ENCODE measurements at regions not wholly inside any gene's neighbourhood (a gene's known extent, or its start where the extent isn't known, plus 50 kb on each side); places are given as distances from the start of the nearest gene placed in this dataset.
A peak's percentile ranks its signal among the peaks of the same experiment; 100 is the strongest.

DNA sequence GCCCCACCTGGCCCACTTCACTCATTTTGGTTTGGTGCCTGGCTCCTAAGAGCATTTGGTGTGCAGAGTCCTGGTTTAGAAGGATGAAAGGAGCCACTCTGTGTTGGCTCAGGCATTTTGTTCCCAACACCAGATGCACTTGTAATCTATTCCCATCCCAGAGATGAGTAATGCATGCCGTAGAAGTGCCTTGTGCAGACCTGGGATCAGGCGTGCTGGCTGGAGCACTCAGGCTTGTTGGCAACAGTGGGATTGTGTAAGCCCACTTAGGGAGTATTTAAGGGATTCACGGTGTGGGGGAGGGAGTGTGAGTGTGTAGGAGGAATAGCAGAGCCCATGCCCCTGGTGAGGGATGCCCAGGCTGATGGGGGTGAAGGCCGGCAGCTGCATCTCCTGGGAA lies 501.5 kb upstream of the TBX3 start:
- no peak overlapping the region for H3K4me2 ChIP-seq (ENCODE audit: low read length)
- no peaks in the 10 kb centered on the region for H3K79me2 ChIP-seq (ENCODE audit: low read length)
- intact Hi-C loops (cut with micrococcal nuclease) = no loop called here
- no peaks in the 10 kb centered on the region for H3K27me3 ChIP-seq (ENCODE audit: low read length)
- no peak overlapping the region for H3K9ac ChIP-seq (ENCODE audit: low read length)
- no peaks in the 10 kb centered on the region for H3K36me3 ChIP-seq (ENCODE audit: low read depth, low read length)
- no peak overlapping the region for H2AFZ ChIP-seq (ENCODE audit: low read length)
- no peaks in the 10 kb centered on the region for H3K9me2 ChIP-seq (replicated peaks; ENCODE audit: low read length)
- H3K4me1 ChIP-seq (ENCODE audit: insufficient read depth, low read length) = no peaks in the 10 kb centered on the region
- no TSS peak for BruUV-seq (replicated peaks)
- DNase-seq (no peak), ATAC-seq (no peak)
- no peaks in the 10 kb centered on the region for H4K20me1 ChIP-seq (ENCODE audit: low read length)
- POLR2A ChIA-PET (ENCODE audit: unreplicated experiment) = no interaction called here
- H3F3A ChIP-seq (ENCODE audit: low read length, unreplicated experiment) = no peaks in the 10 kb centered on the region
- no peaks in the 10 kb centered on the region for H3K9me3 ChIP-seq (ENCODE audit: low read length)
- no peak overlapping the region for H3K27ac ChIP-seq (ENCODE audit: low read length)
- CTCF ChIA-PET = no interaction called here
- no peak overlapping the region for H3K4me3 ChIP-seq (ENCODE audit: low read length)
- TF ChIP-seq, protein P1, sequence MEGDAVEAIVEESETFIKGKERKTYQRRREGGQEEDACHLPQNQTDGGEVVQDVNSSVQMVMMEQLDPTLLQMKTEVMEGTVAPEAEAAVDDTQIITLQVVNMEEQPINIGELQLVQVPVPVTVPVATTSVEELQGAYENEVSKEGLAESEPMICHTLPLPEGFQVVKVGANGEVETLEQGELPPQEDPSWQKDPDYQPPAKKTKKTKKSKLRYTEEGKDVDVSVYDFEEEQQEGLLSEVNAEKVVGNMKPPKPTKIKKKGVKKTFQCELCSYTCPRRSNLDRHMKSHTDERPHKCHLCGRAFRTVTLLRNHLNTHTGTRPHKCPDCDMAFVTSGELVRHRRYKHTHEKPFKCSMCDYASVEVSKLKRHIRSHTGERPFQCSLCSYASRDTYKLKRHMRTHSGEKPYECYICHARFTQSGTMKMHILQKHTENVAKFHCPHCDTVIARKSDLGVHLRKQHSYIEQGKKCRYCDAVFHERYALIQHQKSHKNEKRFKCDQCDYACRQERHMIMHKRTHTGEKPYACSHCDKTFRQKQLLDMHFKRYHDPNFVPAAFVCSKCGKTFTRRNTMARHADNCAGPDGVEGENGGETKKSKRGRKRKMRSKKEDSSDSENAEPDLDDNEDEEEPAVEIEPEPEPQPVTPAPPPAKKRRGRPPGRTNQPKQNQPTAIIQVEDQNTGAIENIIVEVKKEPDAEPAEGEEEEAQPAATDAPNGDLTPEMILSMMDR (conservative IDR thresholded peaks at IDR 0.05; ENCODE audit: low read depth, low read length) = no peak
- no peak for TF ChIP-seq EZH2 (IDR thresholded peaks at IDR 0.05; ENCODE audit: low read length, unreplicated experiment)
- TF ChIP-seq EZH2phosphoT487 (IDR thresholded peaks at IDR 0.05; ENCODE audit: borderline replicate concordance, low read length) = no peak

DNA sequence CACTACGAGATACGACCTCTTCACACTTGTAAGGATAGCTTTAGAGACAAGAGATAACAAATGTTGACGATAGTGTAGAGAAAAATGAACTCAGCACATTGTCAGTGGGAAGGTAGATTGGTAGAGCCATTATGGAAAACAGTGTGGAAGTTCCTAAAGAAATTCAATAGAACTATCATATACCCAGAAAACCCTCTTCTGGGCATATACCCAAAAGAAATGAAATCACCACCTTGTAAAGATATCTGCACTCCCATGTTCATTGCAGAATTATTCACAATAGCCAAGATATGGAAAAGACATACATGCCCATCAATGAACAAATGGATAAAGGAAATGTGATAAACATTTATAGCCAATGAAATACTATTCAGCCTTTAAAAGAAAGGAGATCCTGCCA lies 499.8 kb upstream of the TBX3 start:
- H3K9ac ChIP-seq (ENCODE audit: low read length) = no peak overlapping the region
- DNase-seq (peak; percentile 57), ATAC-seq (peak; percentile 79)
- no peak overlapping the region for H3K27ac ChIP-seq (ENCODE audit: low read length)
- H3K4me1 ChIP-seq (ENCODE audit: insufficient read depth, low read length) = no peaks in the 10 kb centered on the region
- TF ChIP-seq EZH2 (IDR thresholded peaks at IDR 0.05; ENCODE audit: low read length, unreplicated experiment) (no peak), EZH2phosphoT487 (IDR thresholded peaks at IDR 0.05; ENCODE audit: borderline replicate concordance, low read length) (no peak)
- TF ChIP-seq, protein P1 (conservative IDR thresholded peaks at IDR 0.05; ENCODE audit: low read depth, low read length) = no peak
- no peaks in the 10 kb centered on the region for H4K20me1 ChIP-seq (ENCODE audit: low read length)
- no TSS peak for BruUV-seq (replicated peaks)
- H3F3A ChIP-seq (ENCODE audit: low read length, unreplicated experiment) = no peaks in the 10 kb centered on the region
- H3K79me2 ChIP-seq (ENCODE audit: low read length) = no peaks in the 10 kb centered on the region
- POLR2A ChIA-PET (ENCODE audit: unreplicated experiment) = no interaction called here
- H3K9me2 ChIP-seq (replicated peaks; ENCODE audit: low read length) = no peaks in the 10 kb centered on the region
- H3K27me3 ChIP-seq (ENCODE audit: low read length) = no peaks in the 10 kb centered on the region
- no peak overlapping the region for H3K4me2 ChIP-seq (ENCODE audit: low read length)
- H3K9me3 ChIP-seq (ENCODE audit: low read length) = no peaks in the 10 kb centered on the region
- CTCF ChIA-PET = no interaction called here
- no peak overlapping the region for H3K4me3 ChIP-seq (ENCODE audit: low read length)
- intact Hi-C loops (cut with micrococcal nuclease) = no loop called here
- no peaks in the 10 kb centered on the region for H3K36me3 ChIP-seq (ENCODE audit: low read depth, low read length)
- no peak overlapping the region for H2AFZ ChIP-seq (ENCODE audit: low read length)

DNA sequence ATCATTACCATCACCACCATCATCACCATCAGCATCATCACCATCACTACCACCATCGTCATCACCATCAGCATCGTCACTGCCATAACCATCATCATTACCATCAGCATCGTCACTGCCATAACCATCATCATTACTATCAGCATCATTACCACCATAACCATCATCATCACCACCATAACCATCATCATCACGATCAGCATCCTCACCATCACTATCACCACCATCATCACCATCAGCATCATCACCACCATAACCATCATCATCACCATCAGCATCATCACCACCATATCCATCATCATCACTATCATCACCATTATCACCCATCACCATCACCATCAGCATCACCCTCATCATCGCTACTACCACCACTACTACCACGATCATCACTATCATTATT lies 493.9 kb upstream of the TBX3 start:
- no peaks in the 10 kb centered on the region for H3F3A ChIP-seq (ENCODE audit: low read length, unreplicated experiment)
- ChIA-PET POLR2A (ENCODE audit: unreplicated experiment) (no interaction called here), CTCF (no interaction called here)
- H3K9me3 ChIP-seq (ENCODE audit: low read length) = no peaks in the 10 kb centered on the region
- ATAC-seq (no peak), DNase-seq (no peak)
- no peak overlapping the region for H3K4me2 ChIP-seq (ENCODE audit: low read length)
- H3K27me3 ChIP-seq (ENCODE audit: low read length) = no peaks in the 10 kb centered on the region
- H4K20me1 ChIP-seq (ENCODE audit: low read length) = no peaks in the 10 kb centered on the region
- BruUV-seq (replicated peaks) = no TSS peak
- H3K9me2 ChIP-seq (replicated peaks; ENCODE audit: low read length) = no peaks in the 10 kb centered on the region
- intact Hi-C loops (cut with micrococcal nuclease) = no loop called here
- H3K36me3 ChIP-seq (ENCODE audit: low read depth, low read length) = no peaks in the 10 kb centered on the region
- H3K27ac ChIP-seq (ENCODE audit: low read length) = no peak overlapping the region
- no peak overlapping the region for H3K4me3 ChIP-seq (ENCODE audit: low read length)
- H3K9ac ChIP-seq (ENCODE audit: low read length) = no peak overlapping the region
- no peaks in the 10 kb centered on the region for H3K4me1 ChIP-seq (ENCODE audit: insufficient read depth, low read length)
- TF ChIP-seq, protein P1 (conservative IDR thresholded peaks at IDR 0.05; ENCODE audit: low read depth, low read length) = no peak
- TF ChIP-seq EZH2 (IDR thresholded peaks at IDR 0.05; ENCODE audit: low read length, unreplicated experiment) (no peak), EZH2phosphoT487 (IDR thresholded peaks at IDR 0.05; ENCODE audit: borderline replicate concordance, low read length) (no peak)
- H2AFZ ChIP-seq (ENCODE audit: low read length) = no peak overlapping the region
- no peaks in the 10 kb centered on the region for H3K79me2 ChIP-seq (ENCODE audit: low read length)
